NT2/D1 (cell line): ENCODE measurements at regions not wholly inside any gene's neighbourhood (a gene's known extent, or its start where the extent isn't known, plus 50 kb on each side); places are given as distances from the start of the nearest gene placed in this dataset.

Experiments
- DNase-seq: peaks from one replicate; pipeline ENCODE4 v3.0.0-alpha.2; 2011; ENCODE audit warnings: low read depth, low spot score
- H3K27me3 ChIP-seq: 2 replicates; pipeline ENCODE4 v1.6.0; 2011; ENCODE audit warnings: mild to moderate bottlenecking; ENCODE audit not compliant: insufficient read length, insufficient read depth
- H3K36me3 ChIP-seq: 2 replicates; pipeline ENCODE4 v1.6.1; 2011; ENCODE audit warnings: mild to moderate bottlenecking, low read length, mixed read lengths; ENCODE audit not compliant: insufficient read depth, insufficient read length
- H3K4me1 ChIP-seq: 2 replicates; pipeline ENCODE4 v1.5.1; 2011; ENCODE audit not compliant: insufficient read depth, insufficient read length
- H3K4me3 ChIP-seq: 2 replicates; pipeline ENCODE4 v1.5.1; 2011; ENCODE audit warnings: low read depth; ENCODE audit not compliant: insufficient read length
- H3K9ac ChIP-seq: 2 replicates; pipeline ENCODE4 v1.6.0; 2011; ENCODE audit warnings: low read depth; ENCODE audit not compliant: insufficient read length
- H3K9me3 ChIP-seq: 2 replicates; pipeline ENCODE4 v1.5.1; 2011; ENCODE audit warnings: mild to moderate bottlenecking, low read length; ENCODE audit not compliant: insufficient read depth
- SUZ12 ChIP-seq: IDR thresholded peaks from 2 replicates; pipeline ENCODE4 v1.6.1; 2011; ENCODE audit not compliant: insufficient read length, insufficient read depth; ENCODE audit errors: extremely low read depth
- YY1 ChIP-seq: IDR thresholded peaks from 2 replicates; pipeline ENCODE4 v1.6.1; 2011; ENCODE audit not compliant: insufficient read length, insufficient read depth
- ZNF274 ChIP-seq: IDR thresholded peaks from 2 replicates; pipeline ENCODE4 v1.6.1; 2011; ENCODE audit warnings: mild to moderate bottlenecking, low read depth, low read length

DNA sequence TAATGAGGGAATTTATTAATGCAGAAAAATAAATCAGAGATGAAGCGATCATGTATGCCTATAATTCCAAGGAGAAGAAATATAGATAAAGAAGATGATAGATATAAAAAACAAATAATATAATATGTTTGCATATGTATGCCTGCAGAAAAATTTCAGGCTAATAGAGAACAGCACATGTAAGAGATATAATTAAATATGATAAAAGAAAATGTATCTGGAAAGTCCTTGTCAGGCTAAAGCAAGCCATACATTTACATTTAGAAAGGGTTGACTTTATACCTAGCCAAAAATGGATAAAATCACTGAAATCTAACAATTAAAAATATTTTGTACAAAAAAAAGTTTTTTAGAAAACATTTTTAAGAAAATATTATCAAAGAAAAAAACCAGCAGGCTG, 454.1 kb downstream of the C6orf118 start:
- H3K4me1 ChIP-seq, result no peaks in the 10 kb centered on the region
- DNase-seq, result no peak

DNA sequence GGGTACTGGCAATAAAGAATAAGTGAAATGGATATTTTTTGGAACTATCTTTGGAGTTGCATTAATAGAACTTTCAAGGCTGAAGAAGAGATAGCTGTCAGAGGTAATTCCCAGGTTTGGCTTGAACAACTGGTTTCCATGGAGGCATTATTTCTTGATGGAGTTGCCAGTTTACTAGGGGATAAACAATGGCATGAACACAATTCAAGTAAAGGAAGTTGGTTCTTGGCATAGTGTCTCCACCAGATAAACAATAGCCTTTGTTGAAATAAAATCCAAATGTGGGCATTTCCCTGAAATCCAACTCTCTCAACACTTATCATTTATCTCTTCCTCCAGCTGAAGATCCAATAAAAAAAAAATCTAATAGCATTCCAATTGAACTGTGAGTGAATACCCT, 454.9 kb downstream of the C6orf118 start:
- no peak for TF ChIP-seq SUZ12
- TF ChIP-seq YY1, result no peak
- no peak for TF ChIP-seq ZNF274
- no peaks in the 10 kb centered on the region for H3K4me1 ChIP-seq
- H3K27me3 ChIP-seq, result no peaks in the 10 kb centered on the region
- H3K4me3 ChIP-seq, result no peak overlapping the region
- no peak for DNase-seq
- no peak overlapping the region for H3K9ac ChIP-seq
- no peaks in the 10 kb centered on the region for H3K9me3 ChIP-seq
- H3K36me3 ChIP-seq, result no peaks in the 10 kb centered on the region

More for the DNA sequence above, 454.1 kb downstream of the C6orf118 start:
- Histone ChIP-seq H3K4me3 (no peak overlapping the region), H3K27me3 (no peaks in the 10 kb centered on the region), H3K9me3 (no peaks in the 10 kb centered on the region), H3K9ac (no peak overlapping the region), H3K36me3 (no peaks in the 10 kb centered on the region)
- TF ChIP-seq YY1, result no peak
- no peak for TF ChIP-seq SUZ12

DNA sequence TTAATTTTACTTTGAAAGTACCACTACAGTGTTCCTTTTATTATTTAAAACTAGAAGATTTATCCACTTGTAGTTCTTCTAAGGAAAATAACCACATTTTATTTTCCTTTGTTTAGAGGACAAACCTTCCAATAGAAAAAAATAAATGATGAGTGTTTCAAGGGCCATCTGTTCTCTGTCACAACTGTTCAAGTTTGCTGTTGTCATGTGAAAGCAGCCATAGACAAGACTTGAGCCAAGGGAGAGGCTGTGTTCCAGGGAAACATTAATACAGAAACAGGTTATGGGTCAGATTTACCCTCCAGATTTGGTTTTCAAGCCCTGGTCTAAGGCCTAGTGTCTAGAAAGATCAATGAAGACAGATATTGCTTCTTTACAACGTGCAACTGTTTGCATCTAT, 463.6 kb downstream of the C6orf118 start:
- Histone ChIP-seq H3K36me3 (no peaks in the 10 kb centered on the region), H3K4me3 (no peak overlapping the region), H3K27me3 (no peaks in the 10 kb centered on the region), H3K9ac (no peak overlapping the region), H3K9me3 (no peaks in the 10 kb centered on the region), H3K4me1 (no peaks in the 10 kb centered on the region)
- no peak for TF ChIP-seq SUZ12
- TF ChIP-seq YY1, result no peak
- TF ChIP-seq ZNF274, result no peak
- DNase-seq, result no peak

DNA sequence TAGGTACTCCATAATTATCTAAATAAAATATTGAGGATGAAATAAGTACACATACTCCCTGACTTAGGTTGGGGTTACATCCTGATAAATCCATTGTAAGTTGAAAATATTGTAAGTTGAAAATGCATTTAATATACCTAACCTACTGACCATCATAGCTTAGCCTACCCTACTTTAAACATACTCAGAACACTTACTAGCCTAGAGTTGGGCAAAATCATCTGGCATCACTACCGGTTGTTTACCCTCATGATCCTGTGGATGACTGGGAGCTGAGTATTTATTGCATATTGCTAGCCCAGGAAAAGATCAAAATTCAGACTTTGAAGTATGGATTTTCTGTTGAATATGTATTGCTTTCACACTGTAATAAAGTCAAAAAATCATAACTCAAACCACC, 467.3 kb downstream of the C6orf118 start:
- Histone ChIP-seq H3K4me1 (no peaks in the 10 kb centered on the region), H3K36me3 (no peaks in the 10 kb centered on the region), H3K9ac (no peak overlapping the region), H3K9me3 (no peaks in the 10 kb centered on the region), H3K27me3 (no peaks in the 10 kb centered on the region), H3K4me3 (no peak overlapping the region)
- no peak for TF ChIP-seq ZNF274
- no peak for TF ChIP-seq SUZ12
- no peak for TF ChIP-seq YY1
- no peak for DNase-seq

DNA sequence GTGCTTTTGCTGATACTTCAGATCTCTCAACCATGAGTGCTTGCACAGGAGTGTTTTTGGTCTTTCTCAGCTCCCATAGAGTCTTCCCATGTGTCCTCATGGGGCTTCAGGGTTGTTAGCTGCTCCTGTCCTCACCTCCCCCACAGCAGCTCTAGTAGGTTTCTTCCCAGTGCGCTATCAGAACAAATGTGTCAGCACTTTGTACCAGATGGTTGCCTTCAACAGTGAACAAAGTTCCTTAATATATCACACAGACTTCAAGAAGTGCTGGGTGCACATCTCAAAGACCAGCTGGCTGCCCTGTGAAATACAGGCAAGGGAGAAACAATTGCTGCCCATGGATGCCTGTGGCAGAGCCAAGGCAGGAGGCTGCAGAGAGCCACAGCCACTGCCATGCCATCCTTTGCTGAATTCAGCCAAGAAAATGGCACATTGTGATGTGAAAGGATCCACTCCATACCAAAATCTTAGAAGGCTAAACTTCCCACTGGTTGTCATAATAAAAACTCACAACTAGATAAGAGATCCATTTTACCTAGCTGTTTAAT, 471.3 kb downstream of the C6orf118 start:
- no peaks in the 10 kb centered on the region for H3K36me3 ChIP-seq
- no peaks in the 10 kb centered on the region for H3K9me3 ChIP-seq
- H3K4me3 ChIP-seq, result no peak overlapping the region
- H3K9ac ChIP-seq, result no peak overlapping the region
- TF ChIP-seq YY1 (no peak), SUZ12 (no peak), ZNF274 (no peak)
- DNase-seq, result no peak
- H3K4me1 ChIP-seq, result no peaks in the 10 kb centered on the region
- H3K27me3 ChIP-seq, result no peaks in the 10 kb centered on the region

DNA sequence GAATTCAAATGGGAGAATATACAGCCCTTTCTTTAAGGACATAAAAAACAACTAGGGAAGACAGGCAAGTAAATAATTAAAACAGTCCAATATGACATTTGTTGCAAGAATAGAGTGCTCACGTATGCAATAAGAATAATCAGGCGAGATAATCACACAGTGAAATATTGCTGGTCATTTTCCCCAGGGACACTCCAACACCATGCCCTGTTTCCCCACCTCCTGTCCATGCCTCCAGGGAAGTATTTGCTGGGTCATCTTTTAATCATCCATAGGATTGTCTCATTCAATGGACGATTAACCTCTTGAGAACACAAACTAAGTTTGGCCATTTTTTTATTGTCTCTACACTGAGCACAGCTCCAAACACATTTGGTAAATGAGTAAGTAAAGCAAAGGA, 472.9 kb downstream of the C6orf118 start:
- Histone ChIP-seq H3K27me3 (no peaks in the 10 kb centered on the region), H3K4me1 (no peaks in the 10 kb centered on the region), H3K9me3 (no peaks in the 10 kb centered on the region), H3K4me3 (no peak overlapping the region), H3K9ac (no peak overlapping the region), H3K36me3 (no peaks in the 10 kb centered on the region)
- DNase-seq, result no peak
- no peak for TF ChIP-seq YY1

DNA sequence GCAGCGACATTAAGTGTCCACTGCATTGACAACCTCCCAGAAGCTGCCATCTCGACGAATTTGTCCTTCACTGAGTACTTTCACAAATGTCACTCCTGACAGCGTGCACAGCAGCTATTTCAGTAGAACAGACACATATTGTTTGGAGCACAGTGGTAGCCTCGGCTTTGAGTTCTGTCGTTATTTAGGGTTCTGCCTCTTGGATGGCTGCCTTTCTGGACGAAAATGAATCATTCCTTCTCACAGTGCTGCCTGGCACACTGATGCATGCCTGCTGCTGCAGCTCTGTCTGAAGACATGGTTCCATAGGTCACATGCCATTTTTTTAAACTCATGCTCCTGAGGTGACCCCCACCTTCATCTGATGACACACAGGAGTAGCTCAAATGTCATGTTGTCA, 477.0 kb downstream of the C6orf118 start:
- Histone ChIP-seq H3K36me3 (no peaks in the 10 kb centered on the region), H3K9ac (no peak overlapping the region), H3K27me3 (no peaks in the 10 kb centered on the region), H3K4me3 (no peak overlapping the region), H3K9me3 (no peaks in the 10 kb centered on the region), H3K4me1 (no peaks in the 10 kb centered on the region)
- DNase-seq, result no peak
- no peak for TF ChIP-seq SUZ12
- no peak for TF ChIP-seq ZNF274
- TF ChIP-seq YY1, result no peak

DNA sequence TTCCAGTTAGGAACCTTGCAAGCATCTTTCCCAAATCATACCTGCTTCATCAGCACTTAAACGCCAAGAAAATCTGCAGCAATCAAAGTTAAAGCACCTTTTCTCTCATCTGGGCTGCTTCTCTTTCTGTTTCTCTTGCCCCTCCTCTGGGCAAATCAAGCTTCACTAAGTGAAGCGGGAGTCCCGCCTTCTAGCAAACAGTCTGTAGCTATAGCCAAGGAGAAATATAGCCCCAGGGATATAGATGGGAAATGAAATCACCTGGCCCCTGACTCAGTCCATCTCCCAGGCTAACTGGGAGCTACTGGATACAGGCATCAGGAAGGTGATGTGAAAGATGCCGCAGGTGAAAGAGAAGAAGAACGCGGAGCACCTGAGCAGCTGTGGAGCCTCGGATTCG, 481.9 kb downstream of the C6orf118 start:
- DNase-seq, result no peak
- no peaks in the 10 kb centered on the region for H3K9me3 ChIP-seq
- no peaks in the 10 kb centered on the region for H3K36me3 ChIP-seq
- no peaks in the 10 kb centered on the region for H3K4me1 ChIP-seq
- TF ChIP-seq YY1 (no peak), ZNF274 (no peak), SUZ12 (no peak)
- H3K4me3 ChIP-seq, result no peak overlapping the region
- no peak overlapping the region for H3K9ac ChIP-seq
- H3K27me3 ChIP-seq, result no peaks in the 10 kb centered on the region
